ENCODE measurements at regions not wholly inside any gene's neighbourhood (a gene's known extent, or its start where the extent isn't known, plus 50 kb on each side); places are given as distances from the start of the nearest gene placed in this dataset.

- Histone ChIP-seq H3K9ac (ENCODE audit: low read depth, low read length, poor library complexity) (no peak overlapping the region), H4K8ac (ENCODE audit: low read depth, low read length) (no peak overlapping the region), H3K36me3 (replicated peaks in 1 of 2; ENCODE audit: control insufficient read depth in 2 of 2, insufficient read depth in 2 of 2, low read length in 2 of 2) (no peaks in the 10 kb centered on the region), H2AK5ac (ENCODE audit: low read depth, low read length) (no peak overlapping the region), H3K27ac (replicated peaks; ENCODE audit: low read length) (no peak overlapping the region), H2BK12ac (ENCODE audit: low read length) (no peak overlapping the region), H4K91ac (ENCODE audit: low read depth, low read length, poor library complexity) (no peak overlapping the region), H3K4ac (ENCODE audit: low read length) (no peak overlapping the region), H2BK5ac (ENCODE audit: low read length) (no peak overlapping the region), H3K4me3 (ENCODE audit: low read length in 2 of 2) (no peak overlapping the region), H3K79me1 (ENCODE audit: low read depth, low read length) (no peaks in the 10 kb centered on the region), H3K27me3 (ENCODE audit: control insufficient read depth in 3 of 3, insufficient read depth in 3 of 3, low read depth in 1 of 3, low read length in 3 of 3) (no peaks in the 10 kb centered on the region), H2BK120ac (ENCODE audit: low read depth, low read length) (no peak overlapping the region), H2AFZ (ENCODE audit: low read length) (no peak overlapping the region), H3K14ac (ENCODE audit: low read length) (no peak overlapping the region), H2BK15ac (ENCODE audit: low read length) (no peak overlapping the region), H3K9me3 (replicated peaks in 1 of 2; ENCODE audit: control insufficient read depth in 2 of 2, insufficient read depth in 1 of 2, low read depth in 1 of 2, low read length in 2 of 2) (no peaks in the 10 kb centered on the region), H3K18ac (ENCODE audit: low read length) (no peak overlapping the region), H3K23ac (ENCODE audit: low read depth, low read length, poor library complexity) (no peak overlapping the region), H3K4me2 (ENCODE audit: insufficient read depth, low read length, poor library complexity, severe bottlenecking) (no peak overlapping the region), H3K4me1 (ENCODE audit: control insufficient read depth in 2 of 2, insufficient read depth in 1 of 2, low read depth in 1 of 2, low read length in 2 of 2) (no peaks in the 10 kb centered on the region)
- no CpG with 5 or more reads among the region's 5 CpGs for WGBS, 2 donors (ENCODE audit: extremely low coverage in 2 of 2, insufficient read length in 2 of 2, insufficient replicate concordance in 1 of 2)
- DNase-seq (ENCODE audit: low spot score), result no peak
Measured at GRCh38 chr5:58403822-58404433, 56.0 kb downstream of the PLK2 start.

GRCh38 chr5:58401701-58402100 is 58.2 kb downstream of the PLK2 start:
- H2BK120ac ChIP-seq (ENCODE audit: low read depth, low read length), result no peak overlapping the region
- no peak overlapping the region for H3K4me2 ChIP-seq (ENCODE audit: insufficient read depth, low read length, poor library complexity, severe bottlenecking)
- H3K9ac ChIP-seq (ENCODE audit: low read depth, low read length, poor library complexity), result no peak overlapping the region
- H3K23ac ChIP-seq (ENCODE audit: low read depth, low read length, poor library complexity), result no peak overlapping the region
- H3K36me3 ChIP-seq (replicated peaks in 1 of 2; ENCODE audit: control insufficient read depth in 2 of 2, insufficient read depth in 2 of 2, low read length in 2 of 2), result no peaks in the 10 kb centered on the region
- H3K4me1 ChIP-seq (ENCODE audit: control insufficient read depth in 2 of 2, insufficient read depth in 1 of 2, low read depth in 1 of 2, low read length in 2 of 2), result no peaks in the 10 kb centered on the region
- no peak overlapping the region for H2BK5ac ChIP-seq (ENCODE audit: low read length)
- H3K79me1 ChIP-seq (ENCODE audit: low read depth, low read length), result no peaks in the 10 kb centered on the region
- H2AK5ac ChIP-seq (ENCODE audit: low read depth, low read length), result no peak overlapping the region
- no peak overlapping the region for H2AFZ ChIP-seq (ENCODE audit: low read length)
- H3K14ac ChIP-seq (ENCODE audit: low read length), result no peak overlapping the region
- H3K9me3 ChIP-seq (replicated peaks in 1 of 2; ENCODE audit: control insufficient read depth in 2 of 2, insufficient read depth in 1 of 2, low read depth in 1 of 2, low read length in 2 of 2), result no peaks in the 10 kb centered on the region
- no peak overlapping the region for H3K18ac ChIP-seq (ENCODE audit: low read length)
- H3K4me3 ChIP-seq (ENCODE audit: low read length in 2 of 2), result no peak overlapping the region
- no peak overlapping the region for H3K27ac ChIP-seq (replicated peaks; ENCODE audit: low read length)
- H4K8ac ChIP-seq (ENCODE audit: low read depth, low read length), result no peak overlapping the region
- DNase-seq (ENCODE audit: low spot score), result no peak
- no peak overlapping the region for H4K91ac ChIP-seq (ENCODE audit: low read depth, low read length, poor library complexity)
- H2BK12ac ChIP-seq (ENCODE audit: low read length), result no peak overlapping the region
- no CpG with 5 or more reads among the region's 2 CpGs for WGBS, 2 donors (ENCODE audit: extremely low coverage in 2 of 2, insufficient read length in 2 of 2, insufficient replicate concordance in 1 of 2)
- no peaks in the 10 kb centered on the region for H3K27me3 ChIP-seq (ENCODE audit: control insufficient read depth in 3 of 3, insufficient read depth in 3 of 3, low read depth in 1 of 3, low read length in 3 of 3)
- no peak overlapping the region for H2BK15ac ChIP-seq (ENCODE audit: low read length)
- no peak overlapping the region for H3K4ac ChIP-seq (ENCODE audit: low read length)

DNA sequence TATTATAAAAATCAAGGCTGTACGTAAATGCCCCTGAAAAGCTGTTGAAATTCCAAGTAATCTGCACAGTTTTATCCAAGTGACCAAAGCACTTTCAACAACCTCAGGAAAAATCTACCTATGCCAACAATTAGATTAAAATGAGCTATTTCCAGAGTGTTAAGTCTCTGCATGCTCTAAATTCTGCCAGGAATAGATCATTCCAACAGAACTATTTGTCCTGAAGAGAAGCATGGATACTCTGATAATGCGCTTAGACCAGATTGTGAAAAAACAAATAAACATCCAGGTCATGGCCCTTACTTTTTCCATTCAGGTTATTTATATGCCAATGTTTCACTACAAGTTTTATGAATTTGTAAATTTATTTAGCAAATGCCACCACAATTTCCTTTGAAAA is 59.1 kb downstream of the PLK2 start:
- Histone ChIP-seq H3K4me2 (ENCODE audit: insufficient read depth, low read length, poor library complexity, severe bottlenecking) (no peak overlapping the region), H3K79me1 (ENCODE audit: low read depth, low read length) (no peaks in the 10 kb centered on the region), H3K4me3 (ENCODE audit: low read length in 2 of 2) (no peak overlapping the region), H2BK12ac (ENCODE audit: low read length) (no peak overlapping the region), H2BK120ac (ENCODE audit: low read depth, low read length) (no peak overlapping the region), H3K9me3 (replicated peaks in 1 of 2; ENCODE audit: control insufficient read depth in 2 of 2, insufficient read depth in 1 of 2, low read depth in 1 of 2, low read length in 2 of 2) (no peaks in the 10 kb centered on the region), H3K14ac (ENCODE audit: low read length) (no peak overlapping the region), H3K4me1 (ENCODE audit: control insufficient read depth in 2 of 2, insufficient read depth in 1 of 2, low read depth in 1 of 2, low read length in 2 of 2) (no peaks in the 10 kb centered on the region), H3K23ac (ENCODE audit: low read depth, low read length, poor library complexity) (no peak overlapping the region), H2BK15ac (ENCODE audit: low read length) (no peak overlapping the region), H2AFZ (ENCODE audit: low read length) (no peak overlapping the region), H2BK5ac (ENCODE audit: low read length) (no peak overlapping the region), H3K27me3 (ENCODE audit: control insufficient read depth in 3 of 3, insufficient read depth in 3 of 3, low read depth in 1 of 3, low read length in 3 of 3) (no peaks in the 10 kb centered on the region), H3K4ac (ENCODE audit: low read length) (no peak overlapping the region), H3K27ac (replicated peaks; ENCODE audit: low read length) (no peak overlapping the region), H4K91ac (ENCODE audit: low read depth, low read length, poor library complexity) (no peak overlapping the region), H3K36me3 (replicated peaks in 1 of 2; ENCODE audit: control insufficient read depth in 2 of 2, insufficient read depth in 2 of 2, low read length in 2 of 2) (no peaks in the 10 kb centered on the region), H3K18ac (ENCODE audit: low read length) (no peak overlapping the region), H3K9ac (ENCODE audit: low read depth, low read length, poor library complexity) (no peak overlapping the region), H4K8ac (ENCODE audit: low read depth, low read length) (no peak overlapping the region), H2AK5ac (ENCODE audit: low read depth, low read length) (no peak overlapping the region)
- no CpG with 5 or more reads among the region's 2 CpGs for WGBS, 2 donors (ENCODE audit: extremely low coverage in 2 of 2, insufficient read length in 2 of 2, insufficient replicate concordance in 1 of 2)
- DNase-seq (ENCODE audit: low spot score), result no peak

- H3K14ac ChIP-seq (ENCODE audit: low read length), result no peak overlapping the region
- H3K79me1 ChIP-seq (ENCODE audit: low read depth, low read length), result no peaks in the 10 kb centered on the region
- H2BK120ac ChIP-seq (ENCODE audit: low read depth, low read length), result no peak overlapping the region
- no peak overlapping the region for H3K27ac ChIP-seq (replicated peaks; ENCODE audit: low read length)
- no peak overlapping the region for H2BK12ac ChIP-seq (ENCODE audit: low read length)
- no peaks in the 10 kb centered on the region for H3K4me1 ChIP-seq (ENCODE audit: control insufficient read depth in 2 of 2, insufficient read depth in 1 of 2, low read depth in 1 of 2, low read length in 2 of 2)
- WGBS, 2 donors (ENCODE audit: extremely low coverage in 2 of 2, insufficient read length in 2 of 2, insufficient replicate concordance in 1 of 2), result no CpG with 5 or more reads among the region's 1 CpG
- no peak overlapping the region for H3K4ac ChIP-seq (ENCODE audit: low read length)
- no peak overlapping the region for H2AK5ac ChIP-seq (ENCODE audit: low read depth, low read length)
- H3K4me2 ChIP-seq (ENCODE audit: insufficient read depth, low read length, poor library complexity, severe bottlenecking), result no peak overlapping the region
- no peak overlapping the region for H4K91ac ChIP-seq (ENCODE audit: low read depth, low read length, poor library complexity)
- no peak overlapping the region for H2BK15ac ChIP-seq (ENCODE audit: low read length)
- no peak overlapping the region for H3K23ac ChIP-seq (ENCODE audit: low read depth, low read length, poor library complexity)
- no peak for DNase-seq (ENCODE audit: low spot score)
- no peaks in the 10 kb centered on the region for H3K36me3 ChIP-seq (replicated peaks in 1 of 2; ENCODE audit: control insufficient read depth in 2 of 2, insufficient read depth in 2 of 2, low read length in 2 of 2)
- no peak overlapping the region for H3K4me3 ChIP-seq (ENCODE audit: low read length in 2 of 2)
- H3K9me3 ChIP-seq (replicated peaks in 1 of 2; ENCODE audit: control insufficient read depth in 2 of 2, insufficient read depth in 1 of 2, low read depth in 1 of 2, low read length in 2 of 2), result no peaks in the 10 kb centered on the region
- H2BK5ac ChIP-seq (ENCODE audit: low read length), result no peak overlapping the region
- no peak overlapping the region for H4K8ac ChIP-seq (ENCODE audit: low read depth, low read length)
- H2AFZ ChIP-seq (ENCODE audit: low read length), result no peak overlapping the region
- no peak overlapping the region for H3K18ac ChIP-seq (ENCODE audit: low read length)
- no peak overlapping the region for H3K9ac ChIP-seq (ENCODE audit: low read depth, low read length, poor library complexity)
- H3K27me3 ChIP-seq (ENCODE audit: control insufficient read depth in 3 of 3, insufficient read depth in 3 of 3, low read depth in 1 of 3, low read length in 3 of 3), result no peaks in the 10 kb centered on the region
Measured at GRCh38 chr5:58399951-58400350, 59.9 kb downstream of the PLK2 start.

Data from neuronal stem cell (in vitro differentiated cells).